ENCODE measurements at regions not wholly inside any gene's neighbourhood (a gene's known extent, or its start where the extent isn't known, plus 50 kb on each side); places are given as distances from the start of the nearest gene placed in this dataset.

GRCh38 chr4:147311956-147312355, 168.9 kb upstream of the EDNRA start:
- TF ChIP-seq, protein P1, sequence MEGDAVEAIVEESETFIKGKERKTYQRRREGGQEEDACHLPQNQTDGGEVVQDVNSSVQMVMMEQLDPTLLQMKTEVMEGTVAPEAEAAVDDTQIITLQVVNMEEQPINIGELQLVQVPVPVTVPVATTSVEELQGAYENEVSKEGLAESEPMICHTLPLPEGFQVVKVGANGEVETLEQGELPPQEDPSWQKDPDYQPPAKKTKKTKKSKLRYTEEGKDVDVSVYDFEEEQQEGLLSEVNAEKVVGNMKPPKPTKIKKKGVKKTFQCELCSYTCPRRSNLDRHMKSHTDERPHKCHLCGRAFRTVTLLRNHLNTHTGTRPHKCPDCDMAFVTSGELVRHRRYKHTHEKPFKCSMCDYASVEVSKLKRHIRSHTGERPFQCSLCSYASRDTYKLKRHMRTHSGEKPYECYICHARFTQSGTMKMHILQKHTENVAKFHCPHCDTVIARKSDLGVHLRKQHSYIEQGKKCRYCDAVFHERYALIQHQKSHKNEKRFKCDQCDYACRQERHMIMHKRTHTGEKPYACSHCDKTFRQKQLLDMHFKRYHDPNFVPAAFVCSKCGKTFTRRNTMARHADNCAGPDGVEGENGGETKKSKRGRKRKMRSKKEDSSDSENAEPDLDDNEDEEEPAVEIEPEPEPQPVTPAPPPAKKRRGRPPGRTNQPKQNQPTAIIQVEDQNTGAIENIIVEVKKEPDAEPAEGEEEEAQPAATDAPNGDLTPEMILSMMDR (IDR thresholded peaks at IDR 0.05 in 8 of 11, conservative IDR thresholded peaks at IDR 0.05 in 3 of 11) = no peak
- TF ChIP-seq POLR2AphosphoS5 (IDR thresholded peaks at IDR 0.05) = no peak
- TF ChIP-seq POLR2A (IDR thresholded peaks at IDR 0.05) = no peak
